Activated CD8-positive, alpha-beta memory T cell treated with anti-CD3 and anti-CD28 coated beads for 48 hours (primary cell): ENCODE measurements at regions not wholly inside any gene's neighbourhood (a gene's known extent, or its start where the extent isn't known, plus 50 kb on each side); places are given as distances from the start of the nearest gene placed in this dataset.

Experiments used
- DNase-seq, 3 experiments: peaks; one replicate each; pipeline ENCODE4 v3.0.0-alpha.2; 2020; ENCODE audit warnings: low read depth in 2 of 3, low spot score in 2 of 3

- no peak for DNase-seq
Measured at GRCh38 chr14:53472306-53472705, 319.2 kb upstream of the DDHD1 start.

- DNase-seq, result no peak
Measured at GRCh38 chr14:53470351-53471043, 317.4 kb upstream of the DDHD1 start.

- no peak for DNase-seq
Measured at GRCh38 chr14:53468876-53469275, 315.8 kb upstream of the DDHD1 start.

- DNase-seq, result no peak
Measured at GRCh38 chr14:53464376-53464775, 311.3 kb upstream of the DDHD1 start.

- no peak for DNase-seq
Measured at GRCh38 chr14:53462931-53463778, 310.0 kb upstream of the DDHD1 start.

GRCh38 chr14:53461858-53462257 is 308.7 kb upstream of the DDHD1 start:
- no peak for DNase-seq

- DNase-seq, result no peak
Measured at GRCh38 chr14:53460544-53460943, 307.4 kb upstream of the DDHD1 start.

GRCh38 chr14:53458368-53458814 is 305.3 kb upstream of the DDHD1 start:
- DNase-seq, result no peak

GRCh38 chr14:53456931-53457330 is 303.8 kb upstream of the DDHD1 start:
- no peak for DNase-seq

GRCh38 chr14:53452005-53452673 is 299.0 kb upstream of the DDHD1 start:
- DNase-seq, result no peak

GRCh38 chr14:53450871-53451270 is 297.7 kb upstream of the DDHD1 start:
- DNase-seq, result no peak

- DNase-seq, result no peak
Measured at GRCh38 chr14:53448682-53449081, 295.6 kb upstream of the DDHD1 start.

- no peak for DNase-seq
Measured at GRCh38 chr14:53444677-53445312, 291.7 kb upstream of the DDHD1 start.

- DNase-seq, result no peak
Measured at GRCh38 chr14:53441789-53442188, 288.7 kb upstream of the DDHD1 start.

- no peak for DNase-seq
Measured at GRCh38 chr14:53437858-53438257, 284.7 kb upstream of the DDHD1 start.

- no peak for DNase-seq
Measured at GRCh38 chr14:53432378-53432802, 279.3 kb upstream of the DDHD1 start.

GRCh38 chr14:53430870-53431269 is 277.7 kb upstream of the DDHD1 start:
- no peak for DNase-seq

GRCh38 chr14:53412819-53413675 is 259.9 kb upstream of the DDHD1 start:
- no peak for DNase-seq

- no peak for DNase-seq
Measured at GRCh38 chr14:53411125-53411524, 258.0 kb upstream of the DDHD1 start.

GRCh38 chr14:53409969-53410368 is 256.8 kb upstream of the DDHD1 start:
- no peak for DNase-seq
